HCT116 (cell line): ENCODE measurements at regions not wholly inside any gene's neighbourhood (a gene's known extent, or its start where the extent isn't known, plus 50 kb on each side); places are given as distances from the start of the nearest gene placed in this dataset.

Source experiments
- ATAC-seq: fragments of 200-7000 bp; cut with Tn5 transposase; 2 replicates; pipeline ENCODE4 v1.9.1; 2020; ENCODE audit warnings: mild to moderate bottlenecking, moderate library complexity
- BruUV-seq: library from RNA; stranded (reverse); fragments of 400-500 nt; replicated peaks from 2 replicates; lab custom pipeline; 2021; lab: Mats Ljungman, UMichigan
- CTCF ChIA-PET: fragments of 300-600 bp; sonication (Branson Sonifier 250); formaldehyde crosslinking; loops from one replicate; lab custom pipeline; 2021; ENCODE audit warnings: antibody characterized with exemption; lab: Charles Lee
- POLR2A ChIA-PET: fragments of 300-600, 350-600 bp; sonication (Branson Sonifier 250); formaldehyde crosslinking; loops from one replicate; lab custom pipeline; 2021; ENCODE audit warnings: antibody characterized with exemption; lab: Charles Lee
- RAD21 ChIA-PET, 2 experiments: fragments of 300-600 bp; sonication (Branson Sonifier 250); formaldehyde crosslinking; loops; one replicate each; lab custom pipeline; 2023; ENCODE audit warnings: low total read pairs in 2 of 2; ENCODE audit not compliant: uncharacterized antibody in 2 of 2, unreplicated experiment in 2 of 2, low non-redundant PET in 1 of 2; lab: Charles Lee
- DNase-seq: peaks from one replicate; pipeline ENCODE4 v3.0.0-alpha.2; 2010; ENCODE audit warnings: low read depth, low spot score
- H2AFZ ChIP-seq: fragments of 200-600 bp; shearing (Covaris generic), sonication (generic); 2 replicates; pipeline ENCODE4 v1.6.1; 2017; ENCODE audit warnings: low read depth, mixed run types, mixed read lengths, antibody characterized with exemption, low read length; ENCODE audit not compliant: poor library complexity, severe bottlenecking
- H3K27ac ChIP-seq: 2 replicates; pipeline ENCODE4 v1.5.1; 2012; ENCODE audit warnings: low read depth, low read length
- H3K27me3 ChIP-seq: fragments of 200-600 bp; sonication (generic); 2 replicates; pipeline ENCODE4 v1.6.1; 2016; ENCODE audit warnings: mixed run types, low read length, mixed read lengths; ENCODE audit not compliant: insufficient read depth
- H3K36me3 ChIP-seq, 2 experiments: fragments of 200-500 bp in 1 of 2; fragments of 200-600 bp in 1 of 2; sonication (Bioruptor generic) in 1 of 2; sonication (generic) in 1 of 2; 2 replicates each; pipeline versions ENCODE4 v1.5.1 to v1.6.1; 2014 to 2016; ENCODE audit warnings: low read length in 2 of 2, inconsistent platforms in 1 of 2, mixed read lengths in 1 of 2, mixed run types in 1 of 2; ENCODE audit not compliant: insufficient read depth in 2 of 2, control insufficient read depth in 1 of 2
- H3K4me1 ChIP-seq, 2 experiments: fragments of 200-600 bp in 1 of 2; sonication (generic) in 1 of 2; 2 replicates each; pipeline versions ENCODE4 v1.5.1 to v1.6.1; 2012 to 2017; ENCODE audit warnings: low read length in 2 of 2, inconsistent platforms in 1 of 2, mild to moderate bottlenecking in 1 of 2, mixed read lengths in 1 of 2, mixed run types in 1 of 2, moderate library complexity in 1 of 2; ENCODE audit not compliant: insufficient read depth in 2 of 2, control insufficient read depth in 1 of 2
- H3K4me2 ChIP-seq: fragments of 200-600 bp; sonication (generic); 2 replicates; pipeline ENCODE4 v1.6.1; 2017; ENCODE audit warnings: mixed run types, low read length, mixed read lengths
- H3K4me3 ChIP-seq, 2 experiments: fragments of 200-600 bp in 1 of 2; sonication (generic) in 1 of 2; replicated peaks in 1 of 2; 2 replicates each; pipeline ENCODE4 v1.5.1; 2011 to 2016; ENCODE audit warnings: low read length in 2 of 2, control low read depth in 1 of 2, low read depth in 1 of 2, mild to moderate bottlenecking in 1 of 2, mixed read lengths in 1 of 2, mixed run types in 1 of 2
- H3K79me2 ChIP-seq: fragments of 200-600 bp; sonication (generic); 2 replicates; pipeline ENCODE4 v1.6.1; 2017; ENCODE audit warnings: mild to moderate bottlenecking, mixed run types, low read length, moderate library complexity, mixed read lengths; ENCODE audit not compliant: insufficient read depth
- H3K9ac ChIP-seq: fragments of 200-600 bp; sonication (generic); 2 replicates; pipeline ENCODE4 v1.6.1; 2016; ENCODE audit warnings: low read length, mixed read lengths
- H3K9me2 ChIP-seq: fragments of 200-600 bp; sonication (generic), shearing (Covaris generic); 2 replicates; pipeline ENCODE4 v1.6.1; 2017; ENCODE audit warnings: mixed run types, mild to moderate bottlenecking, moderate library complexity; ENCODE audit not compliant: insufficient read depth
- H3K9me3 ChIP-seq, 2 experiments: fragments of 200-500 bp in 1 of 2; fragments of 200-600 bp in 1 of 2; sonication (Bioruptor generic) in 1 of 2; sonication (generic) in 1 of 2; 2 replicates each; pipeline ENCODE4 v1.6.1; 2014 to 2017; ENCODE audit warnings: low read length in 2 of 2, mixed read lengths in 2 of 2, inconsistent platforms in 1 of 2, low read depth in 1 of 2, mild to moderate bottlenecking in 1 of 2, mixed run types in 1 of 2, moderate library complexity in 1 of 2; ENCODE audit not compliant: control insufficient read depth in 1 of 2, insufficient read depth in 1 of 2
- H4K20me1 ChIP-seq: fragments of 200-600 bp; sonication (generic), shearing (Covaris generic); 2 replicates; pipeline ENCODE4 v1.6.1; 2017; ENCODE audit warnings: mixed run types, mild to moderate bottlenecking, moderate library complexity; ENCODE audit not compliant: insufficient read depth
- CEBPB ChIP-seq: IDR thresholded peaks from 2 replicates; pipeline ENCODE4 v1.6.1; 2012; ENCODE audit warnings: low read depth
- ELF1 ChIP-seq: IDR thresholded peaks from 2 replicates; pipeline ENCODE4 v1.6.1; 2012; ENCODE audit warnings: low read depth, borderline replicate concordance
- EZH2phosphoT487 ChIP-seq: fragments of 200-600 bp; IDR thresholded peaks from 2 replicates; pipeline ENCODE4 v1.6.1; 2018; ENCODE audit warnings: antibody characterized with exemption, borderline replicate concordance
- FOSL1 ChIP-seq: IDR thresholded peaks from 2 replicates; pipeline ENCODE4 v1.6.1; 2012; ENCODE audit warnings: low read depth
- JUND ChIP-seq: IDR thresholded peaks from 2 replicates; pipeline ENCODE4 v1.6.1; 2012
- MAX ChIP-seq: IDR thresholded peaks from 2 replicates; pipeline ENCODE4 v1.6.1; 2012
- POLR2AphosphoS5 ChIP-seq: IDR thresholded peaks from 2 replicates; pipeline ENCODE4 v1.6.1; 2011; ENCODE audit warnings: mild to moderate bottlenecking, low read depth, low read length, moderate library complexity
- RAD21 ChIP-seq: IDR thresholded peaks from 2 replicates; pipeline ENCODE4 v1.6.1; 2012; ENCODE audit warnings: low read depth, mild to moderate bottlenecking
- SP1 ChIP-seq: IDR thresholded peaks from 2 replicates; pipeline ENCODE4 v1.6.1; 2012; ENCODE audit warnings: low read depth
- SRF ChIP-seq: IDR thresholded peaks from 2 replicates; pipeline ENCODE4 v1.6.1; 2012; ENCODE audit warnings: low read depth
- TCF7L2 ChIP-seq: IDR thresholded peaks from 2 replicates; pipeline ENCODE4 v1.7.0; 2011; ENCODE audit warnings: borderline replicate concordance, inconsistent platforms; ENCODE audit not compliant: insufficient read depth, insufficient read length; ENCODE audit errors: extremely low read depth
- ZBTB33 ChIP-seq: IDR thresholded peaks from 2 replicates; pipeline ENCODE4 v1.6.1; 2011; ENCODE audit warnings: mild to moderate bottlenecking, low read length, moderate library complexity; ENCODE audit not compliant: insufficient replicate concordance; ENCODE audit errors: extremely low read depth
- ZNF274 ChIP-seq: fragments of 200-500 bp; sonication (Bioruptor generic); IDR thresholded peaks from 2 replicates; pipeline ENCODE4 v1.6.1; 2014; ENCODE audit warnings: mild to moderate bottlenecking, low read depth, low read length, inconsistent platforms
- intact Hi-C: fragments of 100-400 bp; cut with micrococcal nuclease; formaldehyde crosslinking; loops from 2 replicates; pipeline ENCODE4 v1.10.0; 2022

GRCh38 chr13:39106216-39107005 lies 68.2 kb downstream of the NHLRC3 start:
- no peaks in the 10 kb centered on the region for H3K9me3 ChIP-seq
- no peak for ATAC-seq
- no peak overlapping the region for H3K4me2 ChIP-seq
- no peak overlapping the region for H2AFZ ChIP-seq
- CTCF ChIA-PET: no interaction called here
- no peaks in the 10 kb centered on the region for H4K20me1 ChIP-seq
- RAD21 ChIA-PET: no interaction called here
- no peak for DNase-seq
- no peaks in the 10 kb centered on the region for H3K9me2 ChIP-seq
- POLR2A ChIA-PET: no interaction called here
- no peak for TF ChIP-seq SRF
- no peak for TF ChIP-seq POLR2AphosphoS5
- TF ChIP-seq ELF1: no peak
- no peak for TF ChIP-seq EZH2phosphoT487
- TF ChIP-seq FOSL1: no peak
- no peak for TF ChIP-seq ZBTB33
- no peak for TF ChIP-seq CEBPB
- TF ChIP-seq SP1: no peak
- TF ChIP-seq MAX: no peak
- no peak for TF ChIP-seq ZNF274
- no peak for TF ChIP-seq JUND
- TF ChIP-seq TCF7L2: no peak
- no peak for TF ChIP-seq RAD21
- TF ChIP-seq, all 23 proteins: peak for 0
- H3K36me3 ChIP-seq: no peaks in the 10 kb centered on the region
- no peaks in the 10 kb centered on the region for H3K79me2 ChIP-seq
- no peaks in the 10 kb centered on the region for H3K4me1 ChIP-seq
- BruUV-seq: no TSS peak
- intact Hi-C loops: no loop called here
- no peak overlapping the region for H3K27ac ChIP-seq
- H3K27me3 ChIP-seq: peaks cover 59% of the 10 kb centered on the region
- no peak overlapping the region for H3K9ac ChIP-seq
- no peak overlapping the region for H3K4me3 ChIP-seq
